Testis (tissue), 2 donors: ENCODE measurements at regions not wholly inside any gene's neighbourhood (a gene's known extent, or its start where the extent isn't known, plus 50 kb on each side); places are given as distances from the start of the nearest gene placed in this dataset.

Experiments
- DNase-seq: peaks from one replicate; pipeline ENCODE4 v3.0.0-alpha.2; 2019
- H3K27ac ChIP-seq, 2 donors: fragments of 200-600 bp; sonication (generic); one replicate each; pipeline ENCODE4 v1.5.1; 2019
- H3K27me3 ChIP-seq: fragments of 200-600 bp; sonication (generic); one replicate; pipeline ENCODE4 v1.5.1; 2019
- H3K36me3 ChIP-seq: fragments of 200-600 bp; sonication (generic); one replicate; pipeline ENCODE4 v1.5.1; 2017; ENCODE audit warnings: low read depth; ENCODE audit errors: missing control alignments
- H3K4me1 ChIP-seq: fragments of 200-600 bp; sonication (generic); one replicate; pipeline ENCODE4 v1.5.1; 2019
- H3K4me3 ChIP-seq, 2 donors: fragments of 200-600 bp; sonication (generic); one replicate each; pipeline ENCODE4 v1.5.1; 2017 to 2019
- H3K9me3 ChIP-seq: fragments of 200-600 bp; sonication (generic); one replicate; pipeline ENCODE4 v1.5.1; 2017
- CTCF ChIP-seq, 3 experiments: fragments of 450-650 bp in 2 of 3; fragments of 200-600 bp in 1 of 3; sonication (generic) in 1 of 3; IDR thresholded peaks; one replicate each; pipeline ENCODE4 v1.5.1; 2016 to 2019; ENCODE audit warnings: antibody characterized with exemption in 3 of 3, mild to moderate bottlenecking in 2 of 3, moderate library complexity in 1 of 3
- POLR2A ChIP-seq: fragments of 450-650 bp; IDR thresholded peaks from one replicate; pipeline ENCODE4 v1.6.1; 2017; ENCODE audit warnings: antibody characterized with exemption, mild to moderate bottlenecking, moderate library complexity
- WGBS, 2 donors: methylation state at CpG; one replicate each; pipeline ENCODE4 v1.1.5; 2018; 5-methylcytosine and 5-hydroxymethylcytosine counted together
- intact Hi-C: fragments of 100-400 bp; cut with DNase I; formaldehyde crosslinking; loops from one replicate; pipeline ENCODE4 v1.15.1; 2023; ENCODE audit warnings: low total_unique reads

- H3K27me3 ChIP-seq = no peaks in the 10 kb centered on the region
- H3K4me1 ChIP-seq = no peaks in the 10 kb centered on the region
- WGBS, 2 donors = 95 to 96% methylated on average over 3 of the region's 3 CpGs
- no peaks in the 10 kb centered on the region for H3K9me3 ChIP-seq
- no peak overlapping the region for H3K4me3 ChIP-seq
- DNase-seq = no peak
- H3K36me3 ChIP-seq = no peaks in the 10 kb centered on the region
- intact Hi-C loops = no loop called here
- H3K27ac ChIP-seq = no peak overlapping the region
- TF ChIP-seq CTCF (IDR thresholded peaks at IDR 0.05) (no peak), POLR2A (no peak)
Observed at GRCh38 chr1:218703836-218704235, 358.7 kb downstream of the TGFB2 start.

- 88 to 93% methylated on average over 2 of the region's 2 CpGs for WGBS, 2 donors
- Histone ChIP-seq H3K27ac (no peak overlapping the region), H3K4me1 (no peaks in the 10 kb centered on the region), H3K27me3 (no peaks in the 10 kb centered on the region), H3K9me3 (no peaks in the 10 kb centered on the region), H3K4me3 (no peak overlapping the region), H3K36me3 (no peaks in the 10 kb centered on the region)
- intact Hi-C loops = no loop called here
- TF ChIP-seq CTCF (IDR thresholded peaks at IDR 0.05) = no peak
- TF ChIP-seq POLR2A = no peak
- DNase-seq = no peak
Observed at GRCh38 chr1:218705391-218705790, 360.3 kb downstream of the TGFB2 start.

DNA sequence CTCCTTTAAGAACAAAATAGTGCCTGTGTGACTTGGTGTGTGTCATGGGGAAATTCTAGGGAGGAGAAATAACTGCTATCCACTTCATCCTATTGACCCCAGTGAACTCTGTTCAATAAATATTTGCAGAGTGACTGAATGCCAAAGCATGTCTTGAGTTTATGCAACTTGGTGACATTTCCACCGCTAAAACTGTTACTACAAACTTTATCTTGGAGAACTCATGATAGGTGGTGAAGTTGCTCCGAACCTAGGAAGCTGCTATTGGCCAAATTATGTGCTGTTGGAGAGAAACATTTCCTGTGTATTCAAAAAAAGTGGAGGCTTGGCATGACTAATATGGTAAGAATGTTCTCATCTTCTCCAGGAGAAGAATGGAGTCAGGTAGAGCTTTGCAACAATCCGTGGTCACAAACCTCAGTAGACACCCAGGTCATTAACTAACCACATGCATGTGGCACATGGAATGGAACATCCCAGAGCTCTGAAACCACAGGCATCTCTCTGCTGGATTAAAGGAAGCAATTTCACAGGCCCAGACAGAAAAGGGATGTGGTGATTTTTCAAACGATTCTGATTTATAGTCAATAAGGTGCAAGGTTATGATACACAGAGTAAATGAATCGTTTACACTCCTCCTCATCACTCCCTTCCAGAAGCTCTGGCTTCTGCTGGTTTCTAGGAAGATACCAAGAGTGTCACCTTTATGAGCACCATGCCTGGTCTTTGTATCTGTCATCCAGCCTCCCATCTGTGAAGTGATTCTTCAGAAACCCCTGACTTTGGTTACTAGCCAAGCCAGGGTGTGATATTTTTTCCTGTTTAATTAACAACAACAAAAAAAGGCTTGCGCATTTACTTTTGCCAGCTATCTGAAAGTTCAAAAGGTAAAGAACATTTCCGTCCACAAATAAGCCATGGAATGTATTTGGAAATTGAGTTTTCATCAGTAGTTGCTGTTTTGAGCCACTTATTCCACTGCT, 361.1 kb downstream of the TGFB2 start:
- Histone ChIP-seq H3K4me1 (no peaks in the 10 kb centered on the region), H3K36me3 (no peaks in the 10 kb centered on the region), H3K27ac (no peak overlapping the region), H3K27me3 (no peaks in the 10 kb centered on the region), H3K4me3 (no peak overlapping the region), H3K9me3 (no peaks in the 10 kb centered on the region)
- 51 to 59% methylated on average over 7 of the region's 7 CpGs for WGBS, 2 donors
- intact Hi-C loops = no loop called here
- TF ChIP-seq POLR2A (no peak), CTCF (IDR thresholded peaks at IDR 0.05) (no peak)
- DNase-seq = no peak

DNA sequence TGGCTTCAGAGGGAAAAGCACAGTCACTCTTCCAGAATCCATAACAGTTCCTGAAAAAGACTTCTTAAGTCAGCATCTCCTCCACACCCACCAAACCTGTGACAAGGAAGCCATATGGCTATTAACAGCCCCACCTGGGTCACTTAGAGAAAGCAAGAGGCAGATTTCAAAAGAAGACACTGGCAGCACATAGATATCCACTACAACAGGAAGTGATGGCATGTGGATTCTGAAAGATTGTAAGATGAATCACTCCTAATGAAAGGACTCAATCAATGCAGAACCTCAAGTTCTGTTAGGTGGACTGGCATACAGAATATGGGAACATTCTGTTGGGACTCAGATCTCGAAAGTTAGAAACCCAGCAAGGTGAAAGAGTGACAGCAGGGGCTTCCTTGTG, 365.9 kb downstream of the TGFB2 start:
- no peaks in the 10 kb centered on the region for H3K36me3 ChIP-seq
- intact Hi-C loops = no loop called here
- no peak for DNase-seq
- 90 to 94% methylated on average over 1 of the region's 1 CpG for WGBS, 2 donors
- H3K4me3 ChIP-seq = no peak overlapping the region
- no peaks in the 10 kb centered on the region for H3K27me3 ChIP-seq
- H3K9me3 ChIP-seq = no peaks in the 10 kb centered on the region
- no peak for TF ChIP-seq CTCF (IDR thresholded peaks at IDR 0.05)
- TF ChIP-seq POLR2A = no peak
- no peaks in the 10 kb centered on the region for H3K4me1 ChIP-seq
- H3K27ac ChIP-seq = no peak overlapping the region
